Loucy (cell line): ENCODE measurements at regions not wholly inside any gene's neighbourhood (a gene's known extent, or its start where the extent isn't known, plus 50 kb on each side); places are given as distances from the start of the nearest gene placed in this dataset.

Source experiments
- H2AFZ ChIP-seq: fragments of 200-600 bp; sonication (generic); 2 replicates; pipeline ENCODE4 v1.6.0; 2016; ENCODE audit warnings: antibody characterized with exemption, mild to moderate bottlenecking, low read length, moderate library complexity
- H3F3A ChIP-seq: fragments of 200-600 bp; 2 replicates; pipeline ENCODE4 v1.6.0; 2016; ENCODE audit warnings: antibody characterized with exemption, low read depth, mild to moderate bottlenecking
- H3K27me3 ChIP-seq: fragments of 200-600 bp; sonication (generic); 2 replicates; pipeline ENCODE4 v1.6.1; 2014; ENCODE audit warnings: low read length, mild to moderate bottlenecking; ENCODE audit not compliant: insufficient read depth, poor library complexity, severe bottlenecking
- H3K36me3 ChIP-seq: fragments of 200-600 bp; sonication (generic); 2 replicates; pipeline ENCODE4 v1.6.1; 2016; ENCODE audit warnings: low read length; ENCODE audit not compliant: insufficient read depth
- H3K4me1 ChIP-seq: fragments of 200-600 bp; sonication (generic); 2 replicates; pipeline ENCODE4 v1.5.1; 2014; ENCODE audit warnings: low read length, mild to moderate bottlenecking; ENCODE audit not compliant: insufficient read depth, poor library complexity, severe bottlenecking
- H3K4me2 ChIP-seq: fragments of 200-600 bp; sonication (generic); 2 replicates; pipeline ENCODE4 v1.6.0; 2014; ENCODE audit warnings: antibody characterized with exemption, low read length, low read depth, mild to moderate bottlenecking; ENCODE audit not compliant: poor library complexity, severe bottlenecking
- H3K4me3 ChIP-seq: fragments of 200-600 bp; sonication (generic); 2 replicates; pipeline ENCODE4 v1.5.1; 2014; ENCODE audit warnings: low read length, mild to moderate bottlenecking, mixed read lengths; ENCODE audit not compliant: poor library complexity, severe bottlenecking
- H3K79me2 ChIP-seq: fragments of 200-600 bp; sonication (generic); 2 replicates; pipeline ENCODE4 v1.6.1; 2014; ENCODE audit warnings: low read length; ENCODE audit not compliant: insufficient read depth
- H3K9ac ChIP-seq: fragments of 200-600 bp; sonication (generic); 2 replicates; pipeline ENCODE4 v1.6.0; 2014; ENCODE audit warnings: mild to moderate bottlenecking, low read depth, low read length, moderate library complexity; ENCODE audit not compliant: poor library complexity, severe bottlenecking
- H3K9me2 ChIP-seq: fragments of 200-600 bp; sonication (generic); replicated peaks from 2 replicates; pipeline ENCODE4 v1.6.1; 2016; ENCODE audit warnings: low read depth, low read length, mixed read lengths
- H3K9me3 ChIP-seq: fragments of 200-600 bp; sonication (generic); 2 replicates; pipeline ENCODE4 v1.6.1; 2014; ENCODE audit warnings: mild to moderate bottlenecking, antibody characterized with exemption, low read length, low read depth; ENCODE audit not compliant: insufficient read depth
- H4K20me1 ChIP-seq: fragments of 200-600 bp; sonication (generic); 2 replicates; pipeline ENCODE4 v1.6.0; 2014; ENCODE audit warnings: antibody characterized with exemption, low read length, mild to moderate bottlenecking; ENCODE audit not compliant: insufficient read depth, poor library complexity, severe bottlenecking
- EZH2phosphoT487 ChIP-seq: fragments of 200-600 bp; IDR thresholded peaks from 2 replicates; pipeline ENCODE4 v1.6.1; 2018; ENCODE audit warnings: antibody characterized with exemption, mild to moderate bottlenecking, moderate library complexity, borderline replicate concordance
- TF ChIP-seq, protein P1 (sequence below): fragments of 200-600 bp; sonication (generic); conservative IDR thresholded peaks from 2 replicates; pipeline ENCODE4 v1.5.1; 2014; ENCODE audit warnings: mild to moderate bottlenecking, antibody characterized with exemption, low read length

GRCh38 chr12:126193190-126193589 lies 1128.0 kb downstream of the AACS start:
- Histone ChIP-seq H2AFZ (no peak overlapping the region), H3K36me3 (no peaks in the 10 kb centered on the region), H3K9me3 (no peaks in the 10 kb centered on the region; the same call in 1 of the 2 replicates), H4K20me1 (no peaks in the 10 kb centered on the region), H3K79me2 (no peaks in the 10 kb centered on the region), H3K9ac (no peak overlapping the region), H3K4me2 (no peak overlapping the region), H3K4me1 (no peaks in the 10 kb centered on the region), H3K9me2 (no peaks in the 10 kb centered on the region), H3F3A (no peaks in the 10 kb centered on the region), H3K27me3 (no peaks in the 10 kb centered on the region), H3K4me3 (no peak overlapping the region)
- TF ChIP-seq EZH2phosphoT487, result no peak
- TF ChIP-seq, protein P1, sequence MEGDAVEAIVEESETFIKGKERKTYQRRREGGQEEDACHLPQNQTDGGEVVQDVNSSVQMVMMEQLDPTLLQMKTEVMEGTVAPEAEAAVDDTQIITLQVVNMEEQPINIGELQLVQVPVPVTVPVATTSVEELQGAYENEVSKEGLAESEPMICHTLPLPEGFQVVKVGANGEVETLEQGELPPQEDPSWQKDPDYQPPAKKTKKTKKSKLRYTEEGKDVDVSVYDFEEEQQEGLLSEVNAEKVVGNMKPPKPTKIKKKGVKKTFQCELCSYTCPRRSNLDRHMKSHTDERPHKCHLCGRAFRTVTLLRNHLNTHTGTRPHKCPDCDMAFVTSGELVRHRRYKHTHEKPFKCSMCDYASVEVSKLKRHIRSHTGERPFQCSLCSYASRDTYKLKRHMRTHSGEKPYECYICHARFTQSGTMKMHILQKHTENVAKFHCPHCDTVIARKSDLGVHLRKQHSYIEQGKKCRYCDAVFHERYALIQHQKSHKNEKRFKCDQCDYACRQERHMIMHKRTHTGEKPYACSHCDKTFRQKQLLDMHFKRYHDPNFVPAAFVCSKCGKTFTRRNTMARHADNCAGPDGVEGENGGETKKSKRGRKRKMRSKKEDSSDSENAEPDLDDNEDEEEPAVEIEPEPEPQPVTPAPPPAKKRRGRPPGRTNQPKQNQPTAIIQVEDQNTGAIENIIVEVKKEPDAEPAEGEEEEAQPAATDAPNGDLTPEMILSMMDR, result no peak

DNA sequence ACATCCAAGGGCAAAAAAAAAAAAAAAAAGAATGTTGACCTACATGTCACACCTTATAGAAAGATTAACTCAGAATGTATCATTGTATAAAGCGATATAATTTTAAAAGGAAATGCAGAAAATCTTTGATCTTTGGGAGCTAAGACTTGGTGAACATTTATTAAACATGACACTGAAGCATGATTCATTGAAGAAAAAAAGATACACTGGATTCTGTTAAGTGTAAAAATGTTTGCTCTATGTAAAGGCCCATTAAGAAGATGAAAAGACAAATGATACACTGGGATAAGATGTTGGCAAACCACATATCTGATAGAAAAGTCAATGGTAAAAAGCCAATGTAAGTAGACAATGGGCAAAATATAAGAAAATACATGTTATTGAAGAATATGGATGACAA lies 1131.0 kb downstream of the AACS start:
- H3K4me3 ChIP-seq, result no peak overlapping the region
- no peak for TF ChIP-seq EZH2phosphoT487
- TF ChIP-seq, protein P1, result no peak
- H4K20me1 ChIP-seq, result no peaks in the 10 kb centered on the region
- H3K4me1 ChIP-seq, result no peaks in the 10 kb centered on the region
- no peaks in the 10 kb centered on the region for H3K27me3 ChIP-seq
- no peaks in the 10 kb centered on the region; the same call in 1 of the 2 replicates for H3K9me3 ChIP-seq
- no peaks in the 10 kb centered on the region for H3F3A ChIP-seq
- H3K79me2 ChIP-seq, result no peaks in the 10 kb centered on the region
- H3K36me3 ChIP-seq, result no peaks in the 10 kb centered on the region
- no peak overlapping the region for H3K4me2 ChIP-seq
- no peaks in the 10 kb centered on the region for H3K9me2 ChIP-seq
- no peak overlapping the region for H2AFZ ChIP-seq
- H3K9ac ChIP-seq, result no peak overlapping the region

GRCh38 chr12:126198516-126198915 lies 1133.3 kb downstream of the AACS start:
- Histone ChIP-seq H3K9ac (no peak overlapping the region), H3F3A (no peaks in the 10 kb centered on the region), H2AFZ (no peak overlapping the region), H4K20me1 (no peaks in the 10 kb centered on the region), H3K79me2 (no peaks in the 10 kb centered on the region), H3K4me3 (no peak overlapping the region), H3K9me3 (no peaks in the 10 kb centered on the region; the same call in 1 of the 2 replicates), H3K9me2 (no peaks in the 10 kb centered on the region), H3K27me3 (no peaks in the 10 kb centered on the region), H3K4me2 (no peak overlapping the region), H3K36me3 (no peaks in the 10 kb centered on the region), H3K4me1 (no peaks in the 10 kb centered on the region)
- no peak for TF ChIP-seq EZH2phosphoT487
- TF ChIP-seq, protein P1, result no peak
